Lower leg skin (tissue), 4 donors: ENCODE measurements at regions not wholly inside any gene's neighbourhood (a gene's known extent, or its start where the extent isn't known, plus 50 kb on each side); places are given as distances from the start of the nearest gene placed in this dataset.

Source experiments
- DNase-seq, 2 donors: peaks; one replicate each; pipeline ENCODE4 v3.0.0-alpha.2; 2019; ENCODE audit warnings: low spot score in 2 of 2
- H3K4me3 ChIP-seq: fragments of 200-600 bp; sonication (generic); 2 replicates; pipeline ENCODE4 v1.5.1; 2017; ENCODE audit warnings: mild to moderate bottlenecking, low read depth; ENCODE audit not compliant: poor library complexity, severe bottlenecking
- POLR2A ChIP-seq, 2 donors: fragments of 450-650 bp; IDR thresholded peaks; one replicate each; pipeline ENCODE4 v1.6.1; 2016 to 2017; ENCODE audit warnings: antibody characterized with exemption in 2 of 2, mild to moderate bottlenecking in 1 of 2, moderate library complexity in 1 of 2
- WGBS, 2 donors: methylation state at CpG; one replicate each; pipeline ENCODE4 v1.1.5; 2018; 5-methylcytosine and 5-hydroxymethylcytosine counted together
- intact Hi-C: fragments of 100-400 bp; cut with DNase I; formaldehyde crosslinking; loops from one replicate; pipeline ENCODE4 v1.15.0; 2023; ENCODE audit warnings: low total_unique reads
- TF ChIP-seq, protein P1 (sequence below), 3 donors: fragments of 450-650 bp; IDR thresholded peaks; one replicate each; pipeline ENCODE4 v1.5.1; 2016; ENCODE audit warnings: antibody characterized with exemption in 3 of 3, mild to moderate bottlenecking in 3 of 3, moderate library complexity in 2 of 3

DNA sequence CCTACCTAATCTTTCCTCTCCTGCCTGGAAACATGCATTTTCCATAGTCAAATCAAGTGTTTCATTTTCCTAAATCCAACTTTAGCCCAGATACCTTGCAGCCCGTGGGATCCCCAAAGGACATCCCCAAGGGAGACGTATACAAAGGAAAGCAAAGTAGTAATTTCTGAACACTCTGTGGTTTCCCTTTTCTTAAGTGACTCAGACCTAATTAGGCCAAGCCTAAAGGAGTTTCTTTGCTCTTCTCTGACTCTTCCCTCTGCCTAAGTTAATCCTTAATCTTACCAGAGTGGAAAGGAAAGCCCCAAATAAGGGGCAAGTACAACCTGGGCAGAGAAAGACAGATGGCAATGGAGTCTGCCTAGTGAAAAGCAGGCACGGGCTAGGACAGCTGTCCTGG, 250.3 kb downstream of the SPTSSA start:
- intact Hi-C loops = no loop called here
- no peak for DNase-seq
- TF ChIP-seq POLR2A (IDR thresholded peaks at IDR 0.05) = no peak
- TF ChIP-seq, protein P1, sequence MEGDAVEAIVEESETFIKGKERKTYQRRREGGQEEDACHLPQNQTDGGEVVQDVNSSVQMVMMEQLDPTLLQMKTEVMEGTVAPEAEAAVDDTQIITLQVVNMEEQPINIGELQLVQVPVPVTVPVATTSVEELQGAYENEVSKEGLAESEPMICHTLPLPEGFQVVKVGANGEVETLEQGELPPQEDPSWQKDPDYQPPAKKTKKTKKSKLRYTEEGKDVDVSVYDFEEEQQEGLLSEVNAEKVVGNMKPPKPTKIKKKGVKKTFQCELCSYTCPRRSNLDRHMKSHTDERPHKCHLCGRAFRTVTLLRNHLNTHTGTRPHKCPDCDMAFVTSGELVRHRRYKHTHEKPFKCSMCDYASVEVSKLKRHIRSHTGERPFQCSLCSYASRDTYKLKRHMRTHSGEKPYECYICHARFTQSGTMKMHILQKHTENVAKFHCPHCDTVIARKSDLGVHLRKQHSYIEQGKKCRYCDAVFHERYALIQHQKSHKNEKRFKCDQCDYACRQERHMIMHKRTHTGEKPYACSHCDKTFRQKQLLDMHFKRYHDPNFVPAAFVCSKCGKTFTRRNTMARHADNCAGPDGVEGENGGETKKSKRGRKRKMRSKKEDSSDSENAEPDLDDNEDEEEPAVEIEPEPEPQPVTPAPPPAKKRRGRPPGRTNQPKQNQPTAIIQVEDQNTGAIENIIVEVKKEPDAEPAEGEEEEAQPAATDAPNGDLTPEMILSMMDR (IDR thresholded peaks at IDR 0.05) = no peak
- WGBS, 2 donors = 54 to 66% methylated on average over 3 of the region's 3 CpGs
- no peak overlapping the region for H3K4me3 ChIP-seq

DNA sequence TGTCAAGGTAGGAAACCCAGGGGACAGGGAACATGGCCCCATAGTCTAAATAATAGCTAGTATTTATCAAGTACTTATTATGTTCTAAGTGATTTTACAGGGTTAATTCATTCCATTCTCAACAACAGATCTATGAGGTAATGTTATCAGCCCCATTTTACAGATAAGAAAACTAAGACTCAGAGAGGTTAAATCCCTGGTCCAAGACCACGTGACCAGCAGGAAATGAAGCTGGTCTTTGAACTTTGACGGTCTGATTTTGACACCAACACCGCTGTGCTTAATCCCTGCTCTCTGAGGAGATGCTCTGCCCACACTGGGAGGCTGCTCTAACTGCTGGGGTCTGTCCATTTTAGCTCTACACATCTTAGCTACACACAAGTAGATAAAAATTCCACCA, 253.5 kb downstream of the SPTSSA start:
- intact Hi-C loops = no loop called here
- no peak for DNase-seq
- WGBS, 2 donors = 80 to 84% methylated on average over 3 of the region's 3 CpGs
- TF ChIP-seq POLR2A (IDR thresholded peaks at IDR 0.05) = no peak
- TF ChIP-seq, protein P1 (IDR thresholded peaks at IDR 0.05) = no peak
- H3K4me3 ChIP-seq = no peak overlapping the region

DNA sequence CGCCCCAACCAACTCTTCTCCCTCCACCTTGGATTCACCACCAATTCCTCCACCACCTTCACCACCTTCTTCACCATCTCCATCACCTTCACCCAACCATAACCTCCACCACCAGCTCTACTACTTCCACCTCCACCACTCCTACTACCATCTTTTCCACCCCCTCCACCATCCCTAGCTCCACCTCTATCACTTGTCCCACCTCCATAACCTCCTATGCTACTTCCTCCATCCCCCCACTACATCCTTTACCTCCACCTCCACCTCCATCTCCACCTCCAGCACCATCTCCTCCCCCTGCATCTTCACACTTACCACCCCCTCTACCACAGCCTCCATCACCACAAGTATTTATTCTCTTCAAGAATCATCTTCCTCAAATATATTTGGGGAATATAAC, 254.9 kb upstream of the EGLN3 start:
- intact Hi-C loops = no loop called here
- TF ChIP-seq, protein P1 (IDR thresholded peaks at IDR 0.05) = peak in 1 of 3 donors; percentile 47
- TF ChIP-seq POLR2A (IDR thresholded peaks at IDR 0.05) = no peak

DNA sequence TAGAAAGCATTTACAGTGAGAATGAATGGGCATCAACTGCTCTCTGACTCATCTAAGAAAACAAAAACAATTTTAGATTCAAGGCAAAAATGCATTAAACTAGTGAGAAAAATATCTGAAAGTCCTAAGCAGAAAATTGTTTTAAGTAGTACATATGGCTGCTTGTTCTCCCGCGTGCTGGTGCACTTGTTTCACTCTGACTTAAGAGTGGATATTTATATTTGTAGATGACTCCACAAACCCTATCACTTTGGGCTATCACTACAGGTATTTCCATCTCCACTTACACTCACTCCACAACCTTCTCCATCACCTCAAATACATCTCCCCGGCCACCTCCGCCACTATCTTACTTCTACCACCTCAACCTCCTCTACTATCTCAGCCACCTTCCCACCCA, 253.9 kb upstream of the EGLN3 start:
- 96% methylated on average over 4 of the region's 4 CpGs for WGBS, 2 donors
- H3K4me3 ChIP-seq = no peak overlapping the region
- no peak for TF ChIP-seq POLR2A (IDR thresholded peaks at IDR 0.05)
- TF ChIP-seq, protein P1 (IDR thresholded peaks at IDR 0.05) = no peak
- intact Hi-C loops = no loop called here
- no peak for DNase-seq

More for the DNA sequence above, 254.9 kb upstream of the EGLN3 start:
- 100% methylated on average over 1 of the region's 1 CpG for WGBS, 2 donors
- H3K4me3 ChIP-seq = no peak overlapping the region
- no peak for DNase-seq

DNA sequence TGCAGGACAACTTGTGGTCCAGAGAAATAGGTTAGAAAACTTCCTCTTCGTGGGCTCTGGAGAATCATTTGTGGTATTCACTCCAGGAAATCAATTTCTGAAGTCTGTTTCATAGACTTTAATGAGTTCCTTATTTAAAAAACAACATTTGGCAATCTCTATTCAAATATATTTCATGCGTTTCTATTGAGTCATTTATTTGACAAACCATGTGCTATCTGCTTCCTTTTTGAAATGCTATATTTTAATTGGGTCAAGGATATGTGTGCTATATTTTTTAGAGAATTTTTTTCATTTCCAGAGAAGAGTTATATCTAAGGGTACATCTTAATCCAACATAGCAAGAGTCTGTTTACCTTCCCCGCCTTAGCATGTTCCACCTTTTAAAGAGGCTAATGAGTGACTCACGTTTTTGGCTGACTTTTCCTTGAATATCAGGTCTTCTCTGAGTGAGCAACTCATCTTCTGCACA, 252.4 kb upstream of the EGLN3 start:
- H3K4me3 ChIP-seq = no peak overlapping the region
- no peak for DNase-seq
- intact Hi-C loops = no loop called here
- TF ChIP-seq POLR2A (IDR thresholded peaks at IDR 0.05) = no peak
- TF ChIP-seq, protein P1 (IDR thresholded peaks at IDR 0.05) = no peak
- 17 to 23% methylated on average over 4 of the region's 4 CpGs for WGBS, 2 donors

DNA sequence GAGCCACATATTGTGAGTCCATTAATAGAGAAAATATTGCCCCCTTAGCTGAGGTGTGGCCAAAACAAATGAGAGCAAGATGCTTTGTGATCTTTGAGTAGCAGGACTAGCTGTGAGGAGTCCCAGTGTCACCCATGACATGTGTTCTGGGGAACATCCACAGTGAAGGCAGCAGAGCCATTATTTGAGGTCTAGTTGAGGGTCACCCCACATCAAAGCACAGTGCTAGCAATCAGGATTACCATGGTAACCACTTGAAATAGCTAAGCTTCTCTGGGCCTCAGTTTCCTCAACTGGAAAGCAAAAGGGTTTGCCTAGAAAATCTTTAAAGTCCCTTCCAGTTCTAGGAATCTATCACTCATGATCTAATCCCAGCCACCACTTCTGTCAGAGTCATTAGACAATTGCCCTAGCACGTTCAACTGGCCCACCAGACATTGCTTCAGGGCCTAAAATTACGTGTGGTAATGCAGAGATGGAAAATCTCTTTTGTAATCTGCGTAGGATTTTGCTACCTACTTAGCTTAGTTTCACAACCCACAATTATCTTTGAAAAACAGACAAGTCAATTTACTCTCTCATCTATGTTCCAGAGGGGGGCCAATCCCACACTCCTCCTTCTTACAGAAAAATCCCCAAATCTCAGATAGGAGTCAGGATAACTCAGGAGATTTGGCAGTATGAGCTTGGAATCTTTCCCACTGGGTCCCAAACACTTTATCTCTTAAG, 251.2 kb upstream of the EGLN3 start:
- WGBS, 2 donors = 50 to 59% methylated on average over 3 of the region's 3 CpGs
- TF ChIP-seq, protein P1 (IDR thresholded peaks at IDR 0.05) = no peak
- TF ChIP-seq POLR2A (IDR thresholded peaks at IDR 0.05) = no peak
- H3K4me3 ChIP-seq = no peak overlapping the region
- intact Hi-C loops = no loop called here
- DNase-seq = no peak
